DND-41 (cell line): ENCODE measurements at regions not wholly inside any gene's neighbourhood (a gene's known extent, or its start where the extent isn't known, plus 50 kb on each side); places are given as distances from the start of the nearest gene placed in this dataset.

ENCODE experiments used
- ATAC-seq: fragments of 200-7000 bp; cut with Tn5 transposase; 3 replicates; pipeline ENCODE4 v1.9.1; 2021; ENCODE audit warnings: low read depth; ENCODE audit not compliant: insufficient read depth
- DNase-seq: peaks from one replicate; pipeline ENCODE4 v3.0.0-alpha.2; 2020
- H2AFZ ChIP-seq: 2 replicates; pipeline ENCODE4 v1.6.0; 2012; ENCODE audit warnings: low read depth, low read length
- H3K27ac ChIP-seq: 2 replicates; pipeline ENCODE4 v1.5.1; 2012; ENCODE audit warnings: low read length, inconsistent platforms
- H3K27me3 ChIP-seq: fragments of 200-600 bp; sonication (generic); 2 replicates; pipeline ENCODE4 v1.6.0; 2012; ENCODE audit warnings: low read length, mild to moderate bottlenecking, inconsistent platforms; ENCODE audit not compliant: insufficient read depth, poor library complexity
- H3K36me3 ChIP-seq: 2 replicates; pipeline ENCODE4 v1.5.1; 2012; ENCODE audit warnings: low read length, inconsistent platforms; ENCODE audit not compliant: insufficient read depth
- H3K4me1 ChIP-seq: 2 replicates; pipeline ENCODE4 v1.5.1; 2012; ENCODE audit warnings: mild to moderate bottlenecking, low read length; ENCODE audit not compliant: insufficient read depth
- H3K4me2 ChIP-seq: 2 replicates; pipeline ENCODE4 v1.6.0; 2012; ENCODE audit warnings: mild to moderate bottlenecking, moderate library complexity, low read length, inconsistent platforms; ENCODE audit not compliant: insufficient read depth
- H3K4me3 ChIP-seq, 2 experiments: fragments of 200-600 bp in 1 of 2; shearing (Covaris generic) in 1 of 2; 2 replicates each; pipeline ENCODE4 v1.5.1; 2012 to 2016; ENCODE audit warnings: inconsistent platforms in 2 of 2, low read length in 2 of 2, mild to moderate bottlenecking in 2 of 2, low read depth in 1 of 2, moderate library complexity in 1 of 2
- H3K79me2 ChIP-seq: 2 replicates; pipeline ENCODE4 v1.6.0; 2012; ENCODE audit warnings: low read length, inconsistent platforms; ENCODE audit not compliant: insufficient read depth
- H3K9ac ChIP-seq: 2 replicates; pipeline ENCODE4 v1.6.0; 2012; ENCODE audit warnings: low read depth, mild to moderate bottlenecking, inconsistent platforms, low read length, moderate library complexity
- H3K9me3 ChIP-seq: 2 replicates; pipeline ENCODE4 v1.5.1; 2012; ENCODE audit warnings: low read length, moderate library complexity, mild to moderate bottlenecking, inconsistent platforms; ENCODE audit not compliant: insufficient read depth, severe bottlenecking
- H4K20me1 ChIP-seq: 2 replicates; pipeline ENCODE4 v1.6.0; 2012; ENCODE audit warnings: low read length; ENCODE audit not compliant: insufficient read depth
- EZH2 ChIP-seq: IDR thresholded peaks from 3 replicates; pipeline ENCODE4 v1.6.1; 2012; ENCODE audit warnings: borderline replicate concordance, low read depth, mild to moderate bottlenecking, moderate library complexity, low read length, inconsistent platforms; ENCODE audit not compliant: severe bottlenecking
- TF ChIP-seq, protein P1 (sequence below): IDR thresholded peaks from 2 replicates; pipeline ENCODE4 v1.5.1; 2012; ENCODE audit warnings: borderline replicate concordance, low read length, moderate library complexity, mild to moderate bottlenecking; ENCODE audit not compliant: poor library complexity, severe bottlenecking; ENCODE audit errors: extremely low read depth

DNA sequence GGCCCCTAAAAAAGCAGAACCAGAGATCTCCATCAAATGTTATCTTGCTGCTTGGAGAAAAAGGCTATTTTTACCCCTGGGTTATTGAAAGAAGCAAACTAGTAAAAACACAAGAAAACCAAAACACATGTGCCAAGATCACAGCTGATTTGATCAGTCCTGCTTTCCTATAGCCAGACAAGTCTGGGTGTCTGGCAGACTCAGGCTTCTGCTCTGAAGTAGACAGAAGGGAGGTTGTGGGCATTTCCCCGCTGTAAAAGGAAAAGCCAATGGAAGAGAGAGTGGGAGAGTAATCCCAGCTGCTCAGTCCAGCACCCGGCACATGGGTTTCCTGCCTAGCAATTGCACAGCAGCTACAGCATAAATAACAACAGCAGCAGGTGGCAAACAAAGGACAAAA, 177.9 kb downstream of the PHLDA1 start:
- ATAC-seq (no peak), DNase-seq (no peak)
- Histone ChIP-seq H3K9me3 (no peaks in the 10 kb centered on the region), H3K36me3 (no peaks in the 10 kb centered on the region), H2AFZ (no peak overlapping the region), H3K4me3 (no peak overlapping the region), H3K9ac (no peak overlapping the region), H3K27me3 (no peaks in the 10 kb centered on the region), H4K20me1 (no peaks in the 10 kb centered on the region), H3K27ac (no peak overlapping the region), H3K79me2 (no peaks in the 10 kb centered on the region), H3K4me1 (no peaks in the 10 kb centered on the region), H3K4me2 (no peak overlapping the region)
- TF ChIP-seq, protein P1, sequence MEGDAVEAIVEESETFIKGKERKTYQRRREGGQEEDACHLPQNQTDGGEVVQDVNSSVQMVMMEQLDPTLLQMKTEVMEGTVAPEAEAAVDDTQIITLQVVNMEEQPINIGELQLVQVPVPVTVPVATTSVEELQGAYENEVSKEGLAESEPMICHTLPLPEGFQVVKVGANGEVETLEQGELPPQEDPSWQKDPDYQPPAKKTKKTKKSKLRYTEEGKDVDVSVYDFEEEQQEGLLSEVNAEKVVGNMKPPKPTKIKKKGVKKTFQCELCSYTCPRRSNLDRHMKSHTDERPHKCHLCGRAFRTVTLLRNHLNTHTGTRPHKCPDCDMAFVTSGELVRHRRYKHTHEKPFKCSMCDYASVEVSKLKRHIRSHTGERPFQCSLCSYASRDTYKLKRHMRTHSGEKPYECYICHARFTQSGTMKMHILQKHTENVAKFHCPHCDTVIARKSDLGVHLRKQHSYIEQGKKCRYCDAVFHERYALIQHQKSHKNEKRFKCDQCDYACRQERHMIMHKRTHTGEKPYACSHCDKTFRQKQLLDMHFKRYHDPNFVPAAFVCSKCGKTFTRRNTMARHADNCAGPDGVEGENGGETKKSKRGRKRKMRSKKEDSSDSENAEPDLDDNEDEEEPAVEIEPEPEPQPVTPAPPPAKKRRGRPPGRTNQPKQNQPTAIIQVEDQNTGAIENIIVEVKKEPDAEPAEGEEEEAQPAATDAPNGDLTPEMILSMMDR: no peak
- no peak for TF ChIP-seq EZH2

DNA sequence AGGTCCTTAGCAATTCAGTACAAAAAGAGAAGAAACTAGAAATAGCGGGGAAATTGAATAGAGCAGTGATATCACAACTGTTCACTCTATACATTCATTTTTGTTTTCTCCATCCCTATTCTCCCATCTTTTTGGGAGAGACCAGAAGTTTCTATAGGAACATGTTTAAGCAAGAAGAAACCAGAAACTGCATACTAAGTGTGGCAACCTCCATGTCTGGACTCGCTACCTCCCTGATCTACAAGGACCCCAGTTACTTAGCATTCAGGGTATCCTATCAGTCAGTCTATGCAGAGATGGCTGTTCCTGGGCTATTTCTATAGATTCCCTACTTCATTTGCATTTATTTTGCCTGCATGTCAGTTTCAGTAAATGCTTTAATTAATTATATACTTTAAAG, 178.6 kb downstream of the PHLDA1 start:
- H3K9me3 ChIP-seq: no peaks in the 10 kb centered on the region
- no peaks in the 10 kb centered on the region for H3K36me3 ChIP-seq
- no peak overlapping the region for H3K4me2 ChIP-seq
- no peaks in the 10 kb centered on the region for H4K20me1 ChIP-seq
- TF ChIP-seq EZH2: no peak
- TF ChIP-seq, protein P1: no peak
- H3K9ac ChIP-seq: no peak overlapping the region
- no peak overlapping the region for H3K27ac ChIP-seq
- H3K4me1 ChIP-seq: no peaks in the 10 kb centered on the region
- H3K4me3 ChIP-seq: no peak overlapping the region
- no peak for DNase-seq
- no peak overlapping the region for H2AFZ ChIP-seq
- H3K27me3 ChIP-seq: no peaks in the 10 kb centered on the region
- no peak for ATAC-seq
- H3K79me2 ChIP-seq: no peaks in the 10 kb centered on the region

DNA sequence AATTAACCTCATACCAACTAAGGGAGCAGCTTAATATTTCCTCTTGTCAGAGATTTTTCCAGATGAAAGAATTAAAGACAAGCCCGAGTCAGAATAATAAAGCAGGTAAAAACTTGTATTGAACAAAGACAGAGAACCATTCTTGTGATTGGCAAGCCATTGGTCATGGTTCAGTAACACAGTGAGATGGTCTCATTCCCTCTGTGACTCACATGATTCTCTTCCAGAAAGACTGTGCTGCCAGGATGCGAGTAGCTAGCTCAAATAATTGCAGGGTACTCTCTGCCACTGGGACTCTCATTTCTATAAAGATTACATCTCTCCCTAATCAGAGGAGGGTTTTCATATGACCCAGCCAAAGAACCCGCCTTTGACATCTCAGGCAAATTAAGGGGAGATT, 179.4 kb downstream of the PHLDA1 start:
- H3K79me2 ChIP-seq: no peaks in the 10 kb centered on the region
- no peak for DNase-seq
- no peak for ATAC-seq
- no peak for TF ChIP-seq EZH2
- TF ChIP-seq, protein P1: no peak
- H3K9me3 ChIP-seq: no peaks in the 10 kb centered on the region
- H3K4me1 ChIP-seq: no peaks in the 10 kb centered on the region
- H3K27me3 ChIP-seq: no peaks in the 10 kb centered on the region
- H3K36me3 ChIP-seq: no peaks in the 10 kb centered on the region
- H3K27ac ChIP-seq: no peak overlapping the region
- H3K9ac ChIP-seq: no peak overlapping the region
- no peak overlapping the region for H3K4me3 ChIP-seq
- no peak overlapping the region for H3K4me2 ChIP-seq
- H4K20me1 ChIP-seq: no peaks in the 10 kb centered on the region
- no peak overlapping the region for H2AFZ ChIP-seq

DNA sequence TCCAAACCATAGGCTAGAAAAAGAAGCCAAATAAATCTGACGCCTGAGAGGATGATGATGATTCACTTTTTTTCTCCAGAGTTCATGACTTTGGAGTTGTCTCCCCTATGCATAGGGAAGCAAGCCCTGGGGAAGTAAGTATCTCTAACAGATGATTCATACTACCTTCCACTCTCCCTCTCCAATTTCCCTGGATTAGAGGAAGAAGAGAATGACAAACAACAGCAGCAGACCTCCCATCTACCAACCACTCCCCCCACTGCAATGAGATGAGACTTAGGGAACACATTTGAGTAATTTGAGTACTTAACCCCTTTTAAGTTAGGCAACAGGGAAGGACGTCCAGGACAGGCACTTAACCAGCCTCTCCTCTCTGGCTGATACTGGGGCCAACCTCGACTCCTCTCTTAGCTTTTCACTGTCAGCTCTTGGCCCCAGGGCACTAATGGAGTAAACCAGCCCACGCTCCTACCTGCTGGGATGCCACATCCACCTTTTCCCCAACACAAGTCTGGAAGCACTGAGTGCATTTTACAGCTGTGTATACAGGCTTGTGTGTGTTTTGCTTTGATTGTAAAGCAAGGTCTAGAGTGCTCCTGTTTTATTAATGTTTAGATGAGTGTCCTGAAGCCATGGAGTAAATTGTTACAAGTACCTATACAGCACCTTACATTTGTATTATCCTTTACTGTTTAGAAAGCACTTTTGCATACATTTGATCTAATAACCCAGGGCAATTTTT, 180.7 kb downstream of the PHLDA1 start:
- Histone ChIP-seq H3K27me3 (no peaks in the 10 kb centered on the region), H3K4me1 (no peaks in the 10 kb centered on the region), H3K79me2 (no peaks in the 10 kb centered on the region), H3K36me3 (no peaks in the 10 kb centered on the region), H2AFZ (no peak overlapping the region), H3K4me3 (no peak overlapping the region), H3K9me3 (no peaks in the 10 kb centered on the region), H4K20me1 (no peaks in the 10 kb centered on the region), H3K9ac (no peak overlapping the region), H3K27ac (no peak overlapping the region), H3K4me2 (no peak overlapping the region)
- ATAC-seq (no peak), DNase-seq (no peak)
- no peak for TF ChIP-seq EZH2
- TF ChIP-seq, protein P1: no peak
